ENCODE measurements at regions not wholly inside any gene's neighbourhood (a gene's known extent, or its start where the extent isn't known, plus 50 kb on each side); places are given as distances from the start of the nearest gene placed in this dataset.

GRCh38 chr13:107843281-107843680 lies 372.1 kb downstream of the LIG4 start:
- 6% methylated on average over 4 of the region's 4 CpGs for WGBS (ENCODE audit: insufficient coverage, low coverage, missing lambda C conversion rate)
- DNase-seq (ENCODE audit: extremely low read depth in 1 of 4, low spot score in 3 of 4) (no peak), ATAC-seq (no peak), FAIRE-seq (no peak)
- Histone ChIP-seq H3K9me3 (replicated peaks; ENCODE audit: control insufficient read depth, insufficient read depth, low read depth, low read length) (no peaks in the 10 kb centered on the region), H2AFZ (ENCODE audit: low read depth, low read length) (no peak overlapping the region), H3K9ac (ENCODE audit: insufficient read depth in 1 of 2, low read depth in 2 of 2, low read length in 2 of 2) (no peak overlapping the region), H3K79me2 (ENCODE audit: control insufficient read depth, insufficient read depth, low read length) (no peaks in the 10 kb centered on the region), H3K27ac (ENCODE audit: extremely low read depth, low read depth, low read length) (no peak overlapping the region), H3K9me1 (ENCODE audit: control insufficient read depth, insufficient read depth, low read length) (no peaks in the 10 kb centered on the region), H3K4me2 (ENCODE audit: insufficient read depth, low read length) (no peak overlapping the region), H3K4me1 (replicated peaks in 1 of 2; ENCODE audit: control insufficient read depth in 2 of 2, insufficient read depth in 2 of 2, low read length in 2 of 2) (no peaks in the 10 kb centered on the region), H3K27me3 (ENCODE audit: control insufficient read depth in 2 of 2, insufficient read depth in 2 of 2, low read length in 2 of 2) (no peaks in the 10 kb centered on the region), H3K4me3 (no peak overlapping the region), H4K20me1 (replicated peaks; ENCODE audit: control insufficient read depth, insufficient read depth, low read length) (no peaks in the 10 kb centered on the region), H3K36me3 (ENCODE audit: control insufficient read depth, insufficient read depth, low read length) (no peaks in the 10 kb centered on the region)
- CTCF ChIA-PET (ENCODE audit: low intra/inter-chr PET ratio) = no interaction called here
- in situ Hi-C loops (cut with MboI) (no loop called here), intact Hi-C loops (cut with micrococcal nuclease) (no loop called here)
- POLR2A ChIA-PET = no interaction called here
- BruUV-seq (replicated peaks) = no TSS peak
- TF ChIP-seq, protein P1, sequence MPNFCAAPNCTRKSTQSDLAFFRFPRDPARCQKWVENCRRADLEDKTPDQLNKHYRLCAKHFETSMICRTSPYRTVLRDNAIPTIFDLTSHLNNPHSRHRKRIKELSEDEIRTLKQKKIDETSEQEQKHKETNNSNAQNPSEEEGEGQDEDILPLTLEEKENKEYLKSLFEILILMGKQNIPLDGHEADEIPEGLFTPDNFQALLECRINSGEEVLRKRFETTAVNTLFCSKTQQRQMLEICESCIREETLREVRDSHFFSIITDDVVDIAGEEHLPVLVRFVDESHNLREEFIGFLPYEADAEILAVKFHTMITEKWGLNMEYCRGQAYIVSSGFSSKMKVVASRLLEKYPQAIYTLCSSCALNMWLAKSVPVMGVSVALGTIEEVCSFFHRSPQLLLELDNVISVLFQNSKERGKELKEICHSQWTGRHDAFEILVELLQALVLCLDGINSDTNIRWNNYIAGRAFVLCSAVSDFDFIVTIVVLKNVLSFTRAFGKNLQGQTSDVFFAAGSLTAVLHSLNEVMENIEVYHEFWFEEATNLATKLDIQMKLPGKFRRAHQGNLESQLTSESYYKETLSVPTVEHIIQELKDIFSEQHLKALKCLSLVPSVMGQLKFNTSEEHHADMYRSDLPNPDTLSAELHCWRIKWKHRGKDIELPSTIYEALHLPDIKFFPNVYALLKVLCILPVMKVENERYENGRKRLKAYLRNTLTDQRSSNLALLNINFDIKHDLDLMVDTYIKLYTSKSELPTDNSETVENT (CRISPR knock-in tag; IDR thresholded peaks at IDR 0.05) = no peak
- TF ChIP-seq IFI16 (CRISPR knock-in tag; IDR thresholded peaks at IDR 0.05) (no peak), MTA2 (IDR thresholded peaks at IDR 0.05; ENCODE audit: low read depth) (no peak), FIP1L1 (IDR thresholded peaks at IDR 0.05; ENCODE audit: low read depth, low read length, poor library complexity, severe bottlenecking) (no peak), EWSR1 (IDR thresholded peaks at IDR 0.05; ENCODE audit: borderline replicate concordance, low read depth, partially characterized antibody) (no peak), SMAD1 (IDR thresholded peaks at IDR 0.05; ENCODE audit: low read depth, low read length, partially characterized antibody) (no peak), NFE2 (IDR thresholded peaks at IDR 0.05; ENCODE audit: low read depth) (no peak), ARNT (IDR thresholded peaks at IDR 0.05) (no peak), MEF2A (IDR thresholded peaks at IDR 0.05; ENCODE audit: control insufficient read depth, low read depth, low read length) (no peak), TFAP4 (CRISPR knock-in tag; IDR thresholded peaks at IDR 0.05; ENCODE audit: borderline replicate concordance) (no peak), ZFP1 (CRISPR knock-in tag; IDR thresholded peaks at IDR 0.05) (no peak)
- TF ChIP-seq, protein P2, sequence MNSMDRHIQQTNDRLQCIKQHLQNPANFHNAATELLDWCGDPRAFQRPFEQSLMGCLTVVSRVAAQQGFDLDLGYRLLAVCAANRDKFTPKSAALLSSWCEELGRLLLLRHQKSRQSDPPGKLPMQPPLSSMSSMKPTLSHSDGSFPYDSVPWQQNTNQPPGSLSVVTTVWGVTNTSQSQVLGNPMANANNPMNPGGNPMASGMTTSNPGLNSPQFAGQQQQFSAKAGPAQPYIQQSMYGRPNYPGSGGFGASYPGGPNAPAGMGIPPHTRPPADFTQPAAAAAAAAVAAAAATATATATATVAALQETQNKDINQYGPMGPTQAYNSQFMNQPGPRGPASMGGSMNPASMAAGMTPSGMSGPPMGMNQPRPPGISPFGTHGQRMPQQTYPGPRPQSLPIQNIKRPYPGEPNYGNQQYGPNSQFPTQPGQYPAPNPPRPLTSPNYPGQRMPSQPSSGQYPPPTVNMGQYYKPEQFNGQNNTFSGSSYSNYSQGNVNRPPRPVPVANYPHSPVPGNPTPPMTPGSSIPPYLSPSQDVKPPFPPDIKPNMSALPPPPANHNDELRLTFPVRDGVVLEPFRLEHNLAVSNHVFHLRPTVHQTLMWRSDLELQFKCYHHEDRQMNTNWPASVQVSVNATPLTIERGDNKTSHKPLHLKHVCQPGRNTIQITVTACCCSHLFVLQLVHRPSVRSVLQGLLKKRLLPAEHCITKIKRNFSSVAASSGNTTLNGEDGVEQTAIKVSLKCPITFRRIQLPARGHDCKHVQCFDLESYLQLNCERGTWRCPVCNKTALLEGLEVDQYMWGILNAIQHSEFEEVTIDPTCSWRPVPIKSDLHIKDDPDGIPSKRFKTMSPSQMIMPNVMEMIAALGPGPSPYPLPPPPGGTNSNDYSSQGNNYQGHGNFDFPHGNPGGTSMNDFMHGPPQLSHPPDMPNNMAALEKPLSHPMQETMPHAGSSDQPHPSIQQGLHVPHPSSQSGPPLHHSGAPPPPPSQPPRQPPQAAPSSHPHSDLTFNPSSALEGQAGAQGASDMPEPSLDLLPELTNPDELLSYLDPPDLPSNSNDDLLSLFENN (IDR thresholded peaks at IDR 0.05; ENCODE audit: low read depth in 2 of 2, low read length in 2 of 2) = no peak
- TF ChIP-seq, protein P3, sequence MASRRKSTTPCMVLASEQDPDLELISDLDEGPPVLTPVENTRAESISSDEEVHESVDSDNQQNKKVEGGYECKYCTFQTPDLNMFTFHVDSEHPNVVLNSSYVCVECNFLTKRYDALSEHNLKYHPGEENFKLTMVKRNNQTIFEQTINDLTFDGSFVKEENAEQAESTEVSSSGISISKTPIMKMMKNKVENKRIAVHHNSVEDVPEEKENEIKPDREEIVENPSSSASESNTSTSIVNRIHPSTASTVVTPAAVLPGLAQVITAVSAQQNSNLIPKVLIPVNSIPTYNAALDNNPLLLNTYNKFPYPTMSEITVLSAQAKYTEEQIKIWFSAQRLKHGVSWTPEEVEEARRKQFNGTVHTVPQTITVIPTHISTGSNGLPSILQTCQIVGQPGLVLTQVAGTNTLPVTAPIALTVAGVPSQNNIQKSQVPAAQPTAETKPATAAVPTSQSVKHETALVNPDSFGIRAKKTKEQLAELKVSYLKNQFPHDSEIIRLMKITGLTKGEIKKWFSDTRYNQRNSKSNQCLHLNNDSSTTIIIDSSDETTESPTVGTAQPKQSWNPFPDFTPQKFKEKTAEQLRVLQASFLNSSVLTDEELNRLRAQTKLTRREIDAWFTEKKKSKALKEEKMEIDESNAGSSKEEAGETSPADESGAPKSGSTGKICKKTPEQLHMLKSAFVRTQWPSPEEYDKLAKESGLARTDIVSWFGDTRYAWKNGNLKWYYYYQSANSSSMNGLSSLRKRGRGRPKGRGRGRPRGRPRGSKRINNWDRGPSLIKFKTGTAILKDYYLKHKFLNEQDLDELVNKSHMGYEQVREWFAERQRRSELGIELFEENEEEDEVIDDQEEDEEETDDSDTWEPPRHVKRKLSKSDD (conservative IDR thresholded peaks at IDR 0.05; ENCODE audit: low read length) = no peak

Measured in K562 (cell line).